ENCODE measurements at regions not wholly inside any gene's neighbourhood (a gene's known extent, or its start where the extent isn't known, plus 50 kb on each side); places are given as distances from the start of the nearest gene placed in this dataset.

GRCh38 chr2:172297950-172298349, 129.4 kb upstream of the ITGA6 start:
- Mint-ChIP-seq H3K4me3 (no peak overlapping the region), H3K4me1 (peaks cover 29% of the 10 kb centered on the region), H3K36me3 (no peaks in the 10 kb centered on the region), H3K27me3 (ENCODE audit: low read depth in 3 of 3) (peaks cover 0 to 9% (median 2%) of the 10 kb centered on the region in 3 donors), H3K27ac (no peak overlapping the region), H3K9me3 (no peaks in the 10 kb centered on the region)
- Histone ChIP-seq H2AFZ (ENCODE audit: insufficient read depth, low read depth, low read length, poor library complexity, severe bottlenecking) (no peak overlapping the region), H3K36me3 (replicated peaks in 1 of 2; ENCODE audit: control insufficient read depth in 1 of 2, insufficient read depth in 2 of 2, low read length in 2 of 2) (no peaks in the 10 kb centered on the region), H3K27me3 (ENCODE audit: control insufficient read depth in 2 of 2, insufficient read depth in 2 of 2, low read length in 2 of 2) (no peaks in the 10 kb centered on the region), H4K20me1 (ENCODE audit: insufficient read depth, low read length) (no peaks in the 10 kb centered on the region), H3K4me3 (replicated peaks in 1 of 3; ENCODE audit: low read depth in 2 of 3, low read length in 3 of 3) (no peak overlapping the region), H3K4me1 (ENCODE audit: control insufficient read depth in 1 of 2, insufficient read depth in 2 of 2, low read length in 2 of 2) (peaks cover 18 to 27% of the 10 kb centered on the region in 2 donors), H3K79me2 (ENCODE audit: insufficient read depth, low read length) (no peaks in the 10 kb centered on the region), H3K9ac (ENCODE audit: insufficient read depth, low read length, poor library complexity, severe bottlenecking) (no peak overlapping the region), H3K9me3 (replicated peaks in 1 of 2; ENCODE audit: control insufficient read depth in 1 of 2, insufficient read depth in 1 of 2, low read length in 2 of 2) (no peaks in the 10 kb centered on the region), H3K4me2 (replicated peaks; ENCODE audit: extremely low read depth, low read length, poor library complexity, severe bottlenecking) (no peak overlapping the region), H3K27ac (ENCODE audit: low read depth in 1 of 2, low read length in 2 of 2) (no peak overlapping the region)
- intact Hi-C loops (cut with micrococcal nuclease): loop anchor here in 1 of 2 donors (10.0 kb wide), 1 partner anchor 127 kb away; the partner anchor contains the start of gene ITGA6
- WGBS (ENCODE audit: insufficient coverage): 94% methylated on average over 2 of the region's 4 CpGs
- DNase-seq: no peak
- TF ChIP-seq CTCF (IDR thresholded peaks at IDR 0.05): no peak

- peak in 2 of 3 donors; percentile 6 to 14 for DNase-seq
- Mint-ChIP-seq H3K9me3 (no peaks in the 10 kb centered on the region), H3K36me3 (no peaks in the 10 kb centered on the region), H3K4me1 (peaks cover 17% of the 10 kb centered on the region), H3K27ac (no peak overlapping the region), H3K4me3 (peak overlapping the region in 1 of 2 donors; percentile 71), H3K27me3 (ENCODE audit: low read depth in 3 of 3) (peaks cover 0 to 8% (median 2%) of the 10 kb centered on the region in 3 donors)
- intact Hi-C loops (cut with micrococcal nuclease): loop anchor here in 1 of 2 donors (10.0 kb wide), 1 partner anchor 125 kb away; the partner anchor contains the start of gene ITGA6
- WGBS (ENCODE audit: insufficient coverage): 40% methylated on average over 2 of the region's 5 CpGs
- Histone ChIP-seq H4K20me1 (ENCODE audit: insufficient read depth, low read length) (no peaks in the 10 kb centered on the region), H3K4me2 (replicated peaks; ENCODE audit: extremely low read depth, low read length, poor library complexity, severe bottlenecking) (peak overlapping the region; percentile 15), H3K9me3 (replicated peaks in 1 of 2; ENCODE audit: control insufficient read depth in 1 of 2, insufficient read depth in 1 of 2, low read length in 2 of 2) (no peaks in the 10 kb centered on the region), H3K79me2 (ENCODE audit: insufficient read depth, low read length) (no peaks in the 10 kb centered on the region), H3K9ac (ENCODE audit: insufficient read depth, low read length, poor library complexity, severe bottlenecking) (no peak overlapping the region), H3K27me3 (ENCODE audit: control insufficient read depth in 2 of 2, insufficient read depth in 2 of 2, low read length in 2 of 2) (no peaks in the 10 kb centered on the region), H3K36me3 (replicated peaks in 1 of 2; ENCODE audit: control insufficient read depth in 1 of 2, insufficient read depth in 2 of 2, low read length in 2 of 2) (no peaks in the 10 kb centered on the region), H3K4me1 (ENCODE audit: control insufficient read depth in 1 of 2, insufficient read depth in 2 of 2, low read length in 2 of 2) (peaks cover 8 to 15% of the 10 kb centered on the region in 2 donors), H2AFZ (ENCODE audit: insufficient read depth, low read depth, low read length, poor library complexity, severe bottlenecking) (no peak overlapping the region), H3K27ac (ENCODE audit: low read depth in 1 of 2, low read length in 2 of 2) (no peak overlapping the region), H3K4me3 (replicated peaks in 1 of 3; ENCODE audit: low read depth in 2 of 3, low read length in 3 of 3) (no peak overlapping the region)
- no peak for TF ChIP-seq CTCF (IDR thresholded peaks at IDR 0.05)
Observed at GRCh38 chr2:172299741-172300140, 127.6 kb upstream of the ITGA6 start.
